ENCODE measurements at regions not wholly inside any gene's neighbourhood (a gene's known extent, or its start where the extent isn't known, plus 50 kb on each side); places are given as distances from the start of the nearest gene placed in this dataset.

DNA sequence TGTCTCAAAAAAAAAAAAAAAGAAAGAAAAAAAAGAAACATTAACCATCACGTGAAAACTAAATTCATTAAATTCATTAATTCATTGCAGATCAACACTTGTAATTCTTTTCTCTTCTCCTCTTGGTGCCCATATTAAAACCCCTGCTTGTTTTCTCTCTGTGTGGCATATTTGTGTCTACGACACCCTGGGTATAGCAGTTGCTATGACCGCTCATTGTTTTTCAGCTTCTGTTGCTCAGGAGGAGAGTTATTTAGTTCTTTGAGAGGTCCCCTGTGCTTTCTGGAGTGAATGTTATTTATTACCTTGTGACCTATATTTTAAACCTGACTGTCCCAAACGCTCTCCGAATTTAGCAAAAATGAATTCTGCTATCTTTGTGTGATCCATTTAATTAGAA is 62.3 kb upstream of the CLMP start:
- TF ChIP-seq ZNF710 (CRISPR knock-in tag; IDR thresholded peaks at IDR 0.05; ENCODE audit: borderline replicate concordance) (no peak), ZNF574 (CRISPR knock-in tag; IDR thresholded peaks at IDR 0.05) (no peak), KDM5A (IDR thresholded peaks at IDR 0.05; ENCODE audit: borderline replicate concordance, low read length) (no peak), BCL6 (CRISPR knock-in tag; IDR thresholded peaks at IDR 0.05) (no peak), GATAD1 (CRISPR knock-in tag; IDR thresholded peaks at IDR 0.05) (no peak), CAMTA2 (CRISPR knock-in tag; IDR thresholded peaks at IDR 0.05; ENCODE audit: borderline replicate concordance) (no peak), ZNF44 (CRISPR knock-in tag; IDR thresholded peaks at IDR 0.05) (no peak), MZF1 (CRISPR knock-in tag; IDR thresholded peaks at IDR 0.05; ENCODE audit: borderline replicate concordance) (no peak)
- TF ChIP-seq, protein P1, sequence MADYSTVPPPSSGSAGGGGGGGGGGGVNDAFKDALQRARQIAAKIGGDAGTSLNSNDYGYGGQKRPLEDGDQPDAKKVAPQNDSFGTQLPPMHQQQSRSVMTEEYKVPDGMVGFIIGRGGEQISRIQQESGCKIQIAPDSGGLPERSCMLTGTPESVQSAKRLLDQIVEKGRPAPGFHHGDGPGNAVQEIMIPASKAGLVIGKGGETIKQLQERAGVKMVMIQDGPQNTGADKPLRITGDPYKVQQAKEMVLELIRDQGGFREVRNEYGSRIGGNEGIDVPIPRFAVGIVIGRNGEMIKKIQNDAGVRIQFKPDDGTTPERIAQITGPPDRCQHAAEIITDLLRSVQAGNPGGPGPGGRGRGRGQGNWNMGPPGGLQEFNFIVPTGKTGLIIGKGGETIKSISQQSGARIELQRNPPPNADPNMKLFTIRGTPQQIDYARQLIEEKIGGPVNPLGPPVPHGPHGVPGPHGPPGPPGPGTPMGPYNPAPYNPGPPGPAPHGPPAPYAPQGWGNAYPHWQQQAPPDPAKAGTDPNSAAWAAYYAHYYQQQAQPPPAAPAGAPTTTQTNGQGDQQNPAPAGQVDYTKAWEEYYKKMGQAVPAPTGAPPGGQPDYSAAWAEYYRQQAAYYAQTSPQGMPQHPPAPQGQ (CRISPR knock-in tag; IDR thresholded peaks at IDR 0.05; ENCODE audit: borderline replicate concordance): no peak
- H3K4me1 ChIP-seq (ENCODE audit: insufficient read depth, low read length): no peaks in the 10 kb centered on the region
- no peak overlapping the region for H3K9ac ChIP-seq (ENCODE audit: insufficient read depth, low read depth, low read length)
- ChIA-PET POLR2A (no interaction called here), CTCF (ENCODE audit: low intra/inter-chr PET ratio, low total read pairs) (no interaction called here)
- no peaks in the 10 kb centered on the region for H3K36me3 ChIP-seq (replicated peaks in 1 of 2; ENCODE audit: control insufficient read depth in 1 of 2, insufficient read depth in 2 of 2, low read length in 2 of 2)
- FAIRE-seq: no peak
- H3K4me3 ChIP-seq (replicated peaks in 1 of 3; ENCODE audit: insufficient read depth in 1 of 3, low read depth in 2 of 3, low read length in 3 of 3): no peak overlapping the region
- H3K27me3 ChIP-seq (ENCODE audit: control insufficient read depth in 1 of 2, insufficient read depth in 2 of 2, low read length in 2 of 2): peaks cover 2 to 8% of the 10 kb centered on the region in 2 experiments; a peak in 1 of 5 replicates
- DNase-seq (ENCODE audit: low spot score): no peak
- no peaks in the 10 kb centered on the region for H3K9me3 ChIP-seq (ENCODE audit: low read length)
- no peak for ATAC-seq
- no peaks in the 10 kb centered on the region for H3K79me2 ChIP-seq (ENCODE audit: insufficient read depth, low read length)
- no peak overlapping the region for H2AFZ ChIP-seq (ENCODE audit: low read length)
- 27% methylated on average over 5 of the region's 5 CpGs for WGBS (ENCODE audit: low lambda C conversion rate)
- in situ Hi-C loops (cut with HindIII; ENCODE audit: extremely low pct_ligation_motif_present, low pct_unique_long_range_greater_than_20kb): no loop called here
- H4K20me1 ChIP-seq (ENCODE audit: insufficient read depth, low read length): no peaks in the 10 kb centered on the region
- H3K27ac ChIP-seq (ENCODE audit: extremely low read length, insufficient read depth, low read length): no peak overlapping the region
- BruUV-seq (replicated peaks): no TSS peak
- H3K4me2 ChIP-seq (ENCODE audit: low read depth, low read length): no peak overlapping the region
- intact Hi-C loops (cut with micrococcal nuclease; ENCODE audit: unreplicated experiment): no loop called here

Measured in HepG2 (cell line).